ENCODE measurements at regions not wholly inside any gene's neighbourhood (a gene's known extent, or its start where the extent isn't known, plus 50 kb on each side); places are given as distances from the start of the nearest gene placed in this dataset.

DNA sequence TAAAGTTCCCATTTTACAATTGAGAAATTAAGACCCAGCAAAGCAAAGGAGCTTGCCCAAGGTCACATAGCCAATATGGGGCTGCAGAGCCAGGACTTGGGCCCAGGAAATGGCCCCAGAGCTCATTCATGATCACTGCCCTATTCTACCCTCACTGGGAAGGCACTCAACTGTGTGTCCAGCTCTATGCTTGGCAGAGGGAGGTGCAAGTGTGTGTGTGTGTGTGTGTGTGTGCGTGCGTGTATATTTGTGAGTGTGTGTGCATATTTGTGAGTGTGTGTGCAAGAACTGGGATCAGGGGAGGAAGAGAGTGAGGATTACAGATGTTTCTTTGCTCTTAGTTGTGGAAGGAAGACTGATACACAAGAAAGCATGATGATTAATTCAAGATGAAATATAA, 151.2 kb upstream of the CRY1 start:
- TF ChIP-seq, protein P1, sequence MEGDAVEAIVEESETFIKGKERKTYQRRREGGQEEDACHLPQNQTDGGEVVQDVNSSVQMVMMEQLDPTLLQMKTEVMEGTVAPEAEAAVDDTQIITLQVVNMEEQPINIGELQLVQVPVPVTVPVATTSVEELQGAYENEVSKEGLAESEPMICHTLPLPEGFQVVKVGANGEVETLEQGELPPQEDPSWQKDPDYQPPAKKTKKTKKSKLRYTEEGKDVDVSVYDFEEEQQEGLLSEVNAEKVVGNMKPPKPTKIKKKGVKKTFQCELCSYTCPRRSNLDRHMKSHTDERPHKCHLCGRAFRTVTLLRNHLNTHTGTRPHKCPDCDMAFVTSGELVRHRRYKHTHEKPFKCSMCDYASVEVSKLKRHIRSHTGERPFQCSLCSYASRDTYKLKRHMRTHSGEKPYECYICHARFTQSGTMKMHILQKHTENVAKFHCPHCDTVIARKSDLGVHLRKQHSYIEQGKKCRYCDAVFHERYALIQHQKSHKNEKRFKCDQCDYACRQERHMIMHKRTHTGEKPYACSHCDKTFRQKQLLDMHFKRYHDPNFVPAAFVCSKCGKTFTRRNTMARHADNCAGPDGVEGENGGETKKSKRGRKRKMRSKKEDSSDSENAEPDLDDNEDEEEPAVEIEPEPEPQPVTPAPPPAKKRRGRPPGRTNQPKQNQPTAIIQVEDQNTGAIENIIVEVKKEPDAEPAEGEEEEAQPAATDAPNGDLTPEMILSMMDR (conservative IDR thresholded peaks at IDR 0.05; ENCODE audit: low read depth, low read length): no peak
- no peak for TF ChIP-seq EZH2phosphoT487 (IDR thresholded peaks at IDR 0.05; ENCODE audit: borderline replicate concordance, low read length)
- TF ChIP-seq EZH2 (IDR thresholded peaks at IDR 0.05; ENCODE audit: low read length, unreplicated experiment): no peak

Data from PC-3 (cell line).